OCI-LY3 (cell line): ENCODE measurements at regions not wholly inside any gene's neighbourhood (a gene's known extent, or its start where the extent isn't known, plus 50 kb on each side); places are given as distances from the start of the nearest gene placed in this dataset.

Source experiments
- H2AFZ ChIP-seq: fragments of 200-600, 300-600 bp; shearing (Covaris generic); 2 replicates; pipeline ENCODE4 v1.6.0; 2014; ENCODE audit warnings: antibody characterized with exemption, low read depth, low read length
- H3K27ac ChIP-seq: fragments of 200-600, 300-600 bp; sonication (generic); 2 replicates; pipeline ENCODE4 v1.5.1; 2014; ENCODE audit warnings: mild to moderate bottlenecking, low read length, moderate library complexity, mixed read lengths
- H3K27me3 ChIP-seq: fragments of 200-600, 300-600 bp; sonication (generic); 2 replicates; pipeline ENCODE4 v1.6.1; 2014; ENCODE audit warnings: low read depth, low read length, mixed read lengths
- H3K36me3 ChIP-seq: fragments of 200-600, 300-600 bp; sonication (generic); replicated peaks from 2 replicates; pipeline ENCODE3; 2014; ENCODE audit warnings: low read depth, low read length, mixed read lengths
- H3K4me1 ChIP-seq: fragments of 300-600, 200-600 bp; sonication (generic); 2 replicates; pipeline ENCODE4 v1.6.1; 2014; ENCODE audit warnings: low read length, mixed read lengths
- H3K4me2 ChIP-seq: fragments of 200-600, 300-600 bp; sonication (generic); 2 replicates; pipeline ENCODE4 v1.6.1; 2014; ENCODE audit warnings: low read length, mixed read lengths
- H3K4me3 ChIP-seq: fragments of 300-600, 200-600 bp; sonication (generic); 2 replicates; pipeline ENCODE4 v1.5.1; 2014; ENCODE audit warnings: antibody characterized with exemption, mild to moderate bottlenecking, low read length, moderate library complexity
- H3K79me2 ChIP-seq: fragments of 300-600, 200-600 bp; shearing (Covaris generic); 2 replicates; pipeline ENCODE4 v1.6.1; 2014; ENCODE audit warnings: mild to moderate bottlenecking, low read length, mixed read lengths
- H3K9ac ChIP-seq: fragments of 300-600, 200-600 bp; shearing (Covaris generic); 2 replicates; pipeline ENCODE4 v1.6.0; 2014; ENCODE audit warnings: mild to moderate bottlenecking, low read length, moderate library complexity
- H3K9me3 ChIP-seq: fragments of 200-600, 300-600 bp; shearing (Covaris generic); 2 replicates; pipeline ENCODE4 v1.6.1; 2014; ENCODE audit warnings: low read length, mixed read lengths; ENCODE audit not compliant: insufficient read depth
- H4K20me1 ChIP-seq: fragments of 200-600, 300-600 bp; sonication (generic); 2 replicates; pipeline ENCODE4 v1.6.1; 2016; ENCODE audit warnings: low read length, mixed read lengths; ENCODE audit not compliant: insufficient read depth
- EZH2phosphoT487 ChIP-seq: fragments of 200-600 bp; shearing (Covaris generic); IDR thresholded peaks from 2 replicates; pipeline ENCODE4 v1.6.1; 2018; ENCODE audit warnings: antibody characterized with exemption, mixed run types, low read depth
- TF ChIP-seq, protein P1 (sequence below): fragments of 200-600, 300-600 bp; sonication (generic); IDR thresholded peaks from 2 replicates; pipeline ENCODE4 v1.5.1; 2014; ENCODE audit warnings: antibody characterized with exemption, low read length, low read depth

DNA sequence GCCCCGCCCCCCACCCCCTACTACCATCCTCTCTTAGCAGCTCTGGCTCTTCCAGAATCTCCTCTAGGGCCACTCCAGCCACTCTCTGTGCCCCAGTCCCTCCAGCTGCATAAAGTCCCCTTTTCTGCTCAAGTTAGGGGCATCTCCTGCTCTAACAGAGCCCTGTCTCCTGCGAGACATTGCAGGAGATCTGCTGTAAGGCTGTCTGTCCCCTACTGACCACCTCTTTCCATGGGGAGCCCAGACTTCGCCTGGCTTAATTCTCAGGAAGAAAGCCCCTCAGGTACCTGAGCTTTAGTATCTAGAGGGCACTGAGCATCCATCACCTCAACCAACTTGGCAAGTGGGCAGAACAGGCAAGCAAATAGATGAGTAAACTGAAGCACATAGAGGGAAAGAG, 200.7 kb upstream of the ZMIZ1 start:
- H3K9me3 ChIP-seq, result no peaks in the 10 kb centered on the region
- H3K36me3 ChIP-seq, result no peaks in the 10 kb centered on the region
- no peaks in the 10 kb centered on the region for H3K79me2 ChIP-seq
- no peak overlapping the region for H3K4me2 ChIP-seq
- TF ChIP-seq, protein P1, sequence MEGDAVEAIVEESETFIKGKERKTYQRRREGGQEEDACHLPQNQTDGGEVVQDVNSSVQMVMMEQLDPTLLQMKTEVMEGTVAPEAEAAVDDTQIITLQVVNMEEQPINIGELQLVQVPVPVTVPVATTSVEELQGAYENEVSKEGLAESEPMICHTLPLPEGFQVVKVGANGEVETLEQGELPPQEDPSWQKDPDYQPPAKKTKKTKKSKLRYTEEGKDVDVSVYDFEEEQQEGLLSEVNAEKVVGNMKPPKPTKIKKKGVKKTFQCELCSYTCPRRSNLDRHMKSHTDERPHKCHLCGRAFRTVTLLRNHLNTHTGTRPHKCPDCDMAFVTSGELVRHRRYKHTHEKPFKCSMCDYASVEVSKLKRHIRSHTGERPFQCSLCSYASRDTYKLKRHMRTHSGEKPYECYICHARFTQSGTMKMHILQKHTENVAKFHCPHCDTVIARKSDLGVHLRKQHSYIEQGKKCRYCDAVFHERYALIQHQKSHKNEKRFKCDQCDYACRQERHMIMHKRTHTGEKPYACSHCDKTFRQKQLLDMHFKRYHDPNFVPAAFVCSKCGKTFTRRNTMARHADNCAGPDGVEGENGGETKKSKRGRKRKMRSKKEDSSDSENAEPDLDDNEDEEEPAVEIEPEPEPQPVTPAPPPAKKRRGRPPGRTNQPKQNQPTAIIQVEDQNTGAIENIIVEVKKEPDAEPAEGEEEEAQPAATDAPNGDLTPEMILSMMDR, result no peak
- no peak for TF ChIP-seq EZH2phosphoT487
- no peaks in the 10 kb centered on the region for H3K27me3 ChIP-seq
- H4K20me1 ChIP-seq, result no peaks in the 10 kb centered on the region
- H2AFZ ChIP-seq, result no peak overlapping the region
- H3K9ac ChIP-seq, result no peak overlapping the region
- no peak overlapping the region for H3K4me3 ChIP-seq
- H3K4me1 ChIP-seq, result no peaks in the 10 kb centered on the region
- no peak overlapping the region for H3K27ac ChIP-seq

DNA sequence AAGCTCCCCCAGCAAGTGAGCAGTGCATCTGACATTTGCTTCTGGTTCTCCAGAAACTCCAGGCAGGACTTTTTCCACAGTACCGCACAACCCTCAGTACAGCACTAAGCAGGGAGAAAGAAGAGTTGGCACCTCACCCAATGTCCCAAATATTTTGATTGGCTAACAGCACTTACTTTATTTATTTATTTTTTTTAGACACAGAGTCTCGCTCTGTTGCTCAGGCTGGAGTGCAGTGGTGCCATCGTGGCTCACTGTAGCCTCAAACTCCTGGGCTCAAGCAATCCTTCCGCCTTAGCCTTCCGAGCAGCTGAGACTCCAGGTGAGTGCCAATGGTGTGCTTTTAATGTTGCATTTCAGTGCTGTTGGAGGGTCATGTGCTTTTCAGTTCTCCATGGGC, 200.3 kb upstream of the ZMIZ1 start:
- Histone ChIP-seq H2AFZ (no peak overlapping the region), H3K36me3 (no peaks in the 10 kb centered on the region), H3K27ac (no peak overlapping the region), H3K4me1 (no peaks in the 10 kb centered on the region), H3K9ac (no peak overlapping the region), H3K4me3 (no peak overlapping the region), H4K20me1 (no peaks in the 10 kb centered on the region), H3K27me3 (no peaks in the 10 kb centered on the region), H3K9me3 (no peaks in the 10 kb centered on the region), H3K79me2 (no peaks in the 10 kb centered on the region), H3K4me2 (no peak overlapping the region)
- TF ChIP-seq, protein P1, result no peak
- no peak for TF ChIP-seq EZH2phosphoT487

DNA sequence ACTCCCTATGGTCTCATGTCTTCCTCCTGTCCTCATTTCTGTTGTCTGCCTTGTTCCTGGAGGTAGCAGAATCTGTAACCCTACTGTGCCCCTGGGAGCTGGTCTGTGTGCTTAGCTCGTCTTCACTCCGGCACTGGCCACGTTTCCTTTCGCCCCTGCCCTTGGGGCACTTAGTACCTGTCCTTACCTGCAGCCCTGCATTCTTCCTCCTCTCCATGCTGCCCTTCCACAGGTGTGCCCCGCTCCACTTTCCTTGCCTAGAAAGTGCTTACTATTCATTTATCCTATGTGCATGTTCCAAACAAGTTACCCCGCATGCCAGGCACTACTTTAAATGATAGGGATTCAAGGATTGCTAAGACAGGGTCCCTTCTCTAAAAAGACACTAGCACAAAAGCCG, 199.9 kb upstream of the ZMIZ1 start:
- Histone ChIP-seq H3K9ac (no peak overlapping the region), H3K79me2 (no peaks in the 10 kb centered on the region), H3K27me3 (no peaks in the 10 kb centered on the region), H3K27ac (no peak overlapping the region), H2AFZ (no peak overlapping the region), H3K4me2 (no peak overlapping the region), H4K20me1 (no peaks in the 10 kb centered on the region), H3K36me3 (no peaks in the 10 kb centered on the region), H3K4me3 (no peak overlapping the region), H3K9me3 (no peaks in the 10 kb centered on the region), H3K4me1 (no peaks in the 10 kb centered on the region)
- TF ChIP-seq EZH2phosphoT487, result no peak
- TF ChIP-seq, protein P1, result no peak

DNA sequence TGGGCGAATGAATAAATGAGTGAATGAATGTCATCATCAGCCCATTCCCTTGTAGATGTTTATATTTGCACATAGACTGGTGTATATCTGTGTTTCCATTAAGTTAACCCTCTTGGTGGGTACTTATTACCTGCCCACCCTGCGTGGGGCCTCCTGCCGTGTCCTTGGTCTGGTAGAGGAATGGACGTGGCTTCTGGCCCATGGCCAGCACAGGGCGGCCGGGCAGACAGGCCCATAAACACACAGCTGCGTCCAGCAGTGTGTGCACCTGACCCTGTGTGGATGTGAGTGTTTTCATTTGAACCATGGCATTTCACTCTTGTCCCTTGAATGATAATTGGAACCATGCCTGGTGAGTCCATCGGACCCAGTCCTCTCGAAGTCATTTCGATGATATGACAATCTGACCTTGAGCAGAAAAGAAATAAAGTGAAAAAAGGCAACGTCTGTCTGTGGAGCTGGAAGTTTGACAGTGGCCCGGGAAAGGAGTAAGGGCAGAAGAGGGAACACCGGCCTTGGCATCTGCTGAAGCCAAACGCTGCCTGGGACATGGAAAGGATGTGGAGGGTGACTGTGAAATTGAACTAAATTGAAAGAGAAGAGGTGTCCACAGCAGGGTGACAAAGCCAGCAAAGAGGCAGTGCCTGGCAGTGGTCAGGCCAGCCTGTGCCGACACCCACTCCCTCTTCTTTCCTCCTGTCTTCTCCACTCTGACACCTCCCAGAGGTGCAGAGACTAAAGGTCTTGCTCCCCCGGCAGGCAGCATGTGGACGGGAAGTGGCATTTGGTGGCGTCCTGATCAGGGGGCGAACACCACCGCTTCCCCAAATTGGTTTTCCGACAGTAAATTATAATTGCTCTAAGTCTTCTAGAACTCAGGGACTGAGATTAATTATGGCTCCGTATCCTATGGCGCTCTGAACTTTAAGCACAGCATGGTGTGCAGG, 199.0 kb upstream of the ZMIZ1 start:
- no peaks in the 10 kb centered on the region for H4K20me1 ChIP-seq
- no peak overlapping the region for H3K4me2 ChIP-seq
- H3K4me3 ChIP-seq, result no peak overlapping the region
- no peak for TF ChIP-seq EZH2phosphoT487
- TF ChIP-seq, protein P1, result no peak
- no peaks in the 10 kb centered on the region for H3K36me3 ChIP-seq
- H3K27ac ChIP-seq, result no peak overlapping the region
- H2AFZ ChIP-seq, result no peak overlapping the region
- H3K27me3 ChIP-seq, result no peaks in the 10 kb centered on the region
- no peaks in the 10 kb centered on the region for H3K4me1 ChIP-seq
- no peak overlapping the region for H3K9ac ChIP-seq
- H3K79me2 ChIP-seq, result no peaks in the 10 kb centered on the region
- H3K9me3 ChIP-seq, result no peaks in the 10 kb centered on the region
